Coronary artery (tissue), 2 donors: ENCODE measurements at regions not wholly inside any gene's neighbourhood (a gene's known extent, or its start where the extent isn't known, plus 50 kb on each side); places are given as distances from the start of the nearest gene placed in this dataset.

ENCODE experiments used
- DNase-seq: peaks from one replicate; pipeline ENCODE4 v3.0.0-alpha.2; 2017; ENCODE audit warnings: low spot score
- H3K27ac ChIP-seq, 2 donors: fragments of 200-600 bp; sonication (generic); one replicate each; pipeline ENCODE4 v1.5.1; 2016 to 2019
- H3K4me3 ChIP-seq: fragments of 200-600 bp; sonication (generic); 2 replicates; pipeline ENCODE4 v1.5.1; 2016; ENCODE audit warnings: mild to moderate bottlenecking, moderate library complexity
- CTCF ChIP-seq: fragments of 200-600 bp; sonication (generic); IDR thresholded peaks from one replicate; pipeline ENCODE4 v1.5.1; 2019; ENCODE audit warnings: antibody characterized with exemption

GRCh38 chr3:26560081-26560480 lies 62.5 kb upstream of the LRRC3B start:
- no peak for TF ChIP-seq CTCF
- Histone ChIP-seq H3K4me3 (no peak overlapping the region), H3K27ac (no peak overlapping the region)
- DNase-seq, result no peak

GRCh38 chr3:26562021-26562768 lies 60.4 kb upstream of the LRRC3B start:
- TF ChIP-seq CTCF, result no peak
- no peak overlapping the region for H3K27ac ChIP-seq
- DNase-seq, result no peak
- H3K4me3 ChIP-seq, result no peak overlapping the region
